Suprapubic skin (tissue), 3 donors: ENCODE measurements at regions not wholly inside any gene's neighbourhood (a gene's known extent, or its start where the extent isn't known, plus 50 kb on each side); places are given as distances from the start of the nearest gene placed in this dataset.

Experiments
- CTCF ChIP-seq, 2 donors: fragments of 200-600 bp in 1 of 2; fragments of 450-650 bp in 1 of 2; sonication (generic) in 1 of 2; IDR thresholded peaks; one replicate each; pipeline ENCODE4 v1.5.1; 2016 to 2019; ENCODE audit warnings: antibody characterized with exemption in 2 of 2, mild to moderate bottlenecking in 1 of 2, moderate library complexity in 1 of 2
- POLR2A ChIP-seq, 2 donors: fragments of 450-650 bp; IDR thresholded peaks; one replicate each; pipeline ENCODE4 v1.6.1; 2017; ENCODE audit warnings: antibody characterized with exemption in 2 of 2, mild to moderate bottlenecking in 2 of 2, moderate library complexity in 2 of 2

- TF ChIP-seq POLR2A (IDR thresholded peaks at IDR 0.05): no peak
- TF ChIP-seq CTCF (IDR thresholded peaks at IDR 0.05): no peak
These were observed 113.5 kb downstream of the SAMD5 start for GRCh38 chr6:147621961-147622360.
